A673 (cell line): ENCODE measurements at regions not wholly inside any gene's neighbourhood (a gene's known extent, or its start where the extent isn't known, plus 50 kb on each side); places are given as distances from the start of the nearest gene placed in this dataset.

Source experiments
- BruUV-seq: library from RNA; stranded (reverse); fragments of 400-500 nt; replicated peaks from 2 replicates; lab custom pipeline; 2021; lab: Mats Ljungman, UMichigan
- CTCF ChIA-PET: fragments of 300-600 bp; sonication (Branson Sonifier 250); formaldehyde crosslinking; loops from one replicate; lab custom pipeline; 2022; ENCODE audit warnings: antibody characterized with exemption; lab: Charles Lee
- POLR2A ChIA-PET: fragments of 300-600 bp; sonication (Branson Sonifier 250); formaldehyde crosslinking; loops from one replicate; lab custom pipeline; 2022; ENCODE audit warnings: antibody characterized with exemption; ENCODE audit not compliant: low non-redundant PET; lab: Charles Lee
- DNase-seq: peaks from one replicate; pipeline ENCODE4 v3.0.0-alpha.2; 2015; ENCODE audit warnings: low spot score
- H3K27ac ChIP-seq: fragments of 200-600 bp; sonication (generic); 2 replicates; pipeline ENCODE4 v1.5.1; 2016; ENCODE audit warnings: mixed run types, low read depth, mild to moderate bottlenecking, mixed read lengths, antibody characterized with exemption, low read length; ENCODE audit not compliant: poor library complexity, severe bottlenecking
- H3K27me3 ChIP-seq: fragments of 200-600 bp; sonication (generic); replicated peaks from 2 replicates; pipeline ENCODE4 v1.6.1; 2017; ENCODE audit warnings: mixed run types, low read depth, mild to moderate bottlenecking, mixed read lengths, antibody characterized with exemption, low read length; ENCODE audit not compliant: insufficient read depth, poor library complexity
- H3K36me3 ChIP-seq: fragments of 200-600 bp; sonication (generic); 2 replicates; pipeline ENCODE4 v1.6.1; 2016; ENCODE audit warnings: mixed run types, mild to moderate bottlenecking, mixed read lengths, antibody characterized with exemption, low read length; ENCODE audit not compliant: insufficient read depth, poor library complexity, severe bottlenecking
- H3K4me1 ChIP-seq: fragments of 200-600 bp; sonication (generic); 2 replicates; pipeline ENCODE4 v1.6.1; 2017; ENCODE audit warnings: mixed run types, mild to moderate bottlenecking, mixed read lengths, antibody characterized with exemption, low read length; ENCODE audit not compliant: insufficient read depth, poor library complexity, severe bottlenecking
- H3K4me3 ChIP-seq: fragments of 200-600 bp; sonication (generic); 2 replicates; pipeline ENCODE4 v1.5.1; 2016; ENCODE audit warnings: low read depth, mixed run types, mild to moderate bottlenecking, mixed read lengths, low read length; ENCODE audit not compliant: poor library complexity, severe bottlenecking
- H3K9me3 ChIP-seq: fragments of 200-600 bp; sonication (generic); 2 replicates; pipeline ENCODE4 v1.6.1; 2016; ENCODE audit warnings: mixed run types, low read depth, mild to moderate bottlenecking, mixed read lengths, antibody characterized with exemption, low read length; ENCODE audit not compliant: poor library complexity, severe bottlenecking
- CTCF ChIP-seq: fragments of 300-800, 200-600 bp; sonication (generic); conservative IDR thresholded peaks from 2 replicates; pipeline ENCODE4 v1.5.1; 2017; ENCODE audit warnings: low read depth, mild to moderate bottlenecking, antibody characterized with exemption, low read length, moderate library complexity, mixed read lengths
- EZH2 ChIP-seq: fragments of 200-600 bp; sonication (generic); IDR thresholded peaks from 2 replicates; pipeline ENCODE4 v1.6.1; 2017; ENCODE audit warnings: borderline replicate concordance, low read depth, mild to moderate bottlenecking, mixed read lengths, antibody characterized with exemption, low read length; ENCODE audit not compliant: poor library complexity, severe bottlenecking
- intact Hi-C: fragments of 100-400 bp; cut with micrococcal nuclease; formaldehyde crosslinking; loops from one replicate; pipeline ENCODE4 v1.10.0; 2022; ENCODE audit not compliant: unreplicated experiment

- TF ChIP-seq EZH2: no peak
- TF ChIP-seq CTCF: no peak
- DNase-seq: no peak
- ChIA-PET CTCF (no interaction called here), POLR2A (no interaction called here)
- Histone ChIP-seq H3K4me1 (peaks cover 5% of the 10 kb centered on the region), H3K36me3 (no peaks in the 10 kb centered on the region), H3K4me3 (no peak overlapping the region), H3K9me3 (no peaks in the 10 kb centered on the region), H3K27me3 (no peaks in the 10 kb centered on the region), H3K27ac (no peak overlapping the region)
- BruUV-seq: no TSS peak
- intact Hi-C loops: no loop called here
Measured at GRCh38 chr6:25165800-25166199, 113.4 kb upstream of the CARMIL1 start.

GRCh38 chr6:25166955-25167748 lies 112.0 kb upstream of the CARMIL1 start:
- TF ChIP-seq CTCF (no peak), EZH2 (no peak)
- Histone ChIP-seq H3K4me1 (peaks cover 5% of the 10 kb centered on the region), H3K27me3 (no peaks in the 10 kb centered on the region), H3K36me3 (no peaks in the 10 kb centered on the region), H3K9me3 (no peaks in the 10 kb centered on the region), H3K4me3 (no peak overlapping the region), H3K27ac (no peak overlapping the region)
- no peak for DNase-seq
- ChIA-PET POLR2A (no interaction called here), CTCF (no interaction called here)
- BruUV-seq: no TSS peak
- intact Hi-C loops: no loop called here

- ChIA-PET POLR2A (no interaction called here), CTCF (no interaction called here)
- BruUV-seq: no TSS peak
- TF ChIP-seq CTCF (no peak), EZH2 (no peak)
- intact Hi-C loops: no loop called here
- H3K27me3 ChIP-seq: no peaks in the 10 kb centered on the region
- H3K4me1 ChIP-seq: peaks cover 5% of the 10 kb centered on the region
- H3K36me3 ChIP-seq: no peaks in the 10 kb centered on the region
- no peak overlapping the region for H3K4me3 ChIP-seq
- no peak for DNase-seq
- no peaks in the 10 kb centered on the region for H3K9me3 ChIP-seq
- H3K27ac ChIP-seq: no peak overlapping the region
Measured at GRCh38 chr6:25167961-25168360, 111.2 kb upstream of the CARMIL1 start.
